ENCODE measurements at regions not wholly inside any gene's neighbourhood (a gene's known extent, or its start where the extent isn't known, plus 50 kb on each side); places are given as distances from the start of the nearest gene placed in this dataset.

DNA sequence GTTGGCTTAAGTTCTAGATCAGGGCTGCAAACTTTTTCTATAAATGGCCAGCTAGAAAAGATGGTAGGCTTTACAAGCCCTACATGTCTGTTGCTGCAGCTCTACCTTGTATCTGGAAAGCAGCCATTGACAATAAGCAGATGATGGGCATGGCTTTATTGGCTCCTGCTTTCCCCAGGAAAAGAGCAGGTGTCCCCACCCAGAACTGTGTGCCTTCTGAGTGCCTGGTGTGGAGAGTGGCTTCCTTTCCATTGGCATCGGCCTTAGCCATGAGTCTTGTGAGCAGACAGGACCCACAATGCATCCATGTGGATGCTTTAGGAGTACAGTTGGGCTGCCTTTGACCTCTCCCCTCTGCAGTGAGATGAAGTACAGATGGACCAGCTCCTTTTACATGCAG, 120.2 kb downstream of the CD8B2 start:
- 100% methylated on average over 1 of the region's 1 CpG for WGBS (ENCODE audit: insufficient coverage)
- H3K27me3 Mint-ChIP-seq (ENCODE audit: low read depth in 3 of 3) = peaks cover 0 to 1% (median 0%) of the 10 kb centered on the region in 3 donors
- TF ChIP-seq, protein P1, sequence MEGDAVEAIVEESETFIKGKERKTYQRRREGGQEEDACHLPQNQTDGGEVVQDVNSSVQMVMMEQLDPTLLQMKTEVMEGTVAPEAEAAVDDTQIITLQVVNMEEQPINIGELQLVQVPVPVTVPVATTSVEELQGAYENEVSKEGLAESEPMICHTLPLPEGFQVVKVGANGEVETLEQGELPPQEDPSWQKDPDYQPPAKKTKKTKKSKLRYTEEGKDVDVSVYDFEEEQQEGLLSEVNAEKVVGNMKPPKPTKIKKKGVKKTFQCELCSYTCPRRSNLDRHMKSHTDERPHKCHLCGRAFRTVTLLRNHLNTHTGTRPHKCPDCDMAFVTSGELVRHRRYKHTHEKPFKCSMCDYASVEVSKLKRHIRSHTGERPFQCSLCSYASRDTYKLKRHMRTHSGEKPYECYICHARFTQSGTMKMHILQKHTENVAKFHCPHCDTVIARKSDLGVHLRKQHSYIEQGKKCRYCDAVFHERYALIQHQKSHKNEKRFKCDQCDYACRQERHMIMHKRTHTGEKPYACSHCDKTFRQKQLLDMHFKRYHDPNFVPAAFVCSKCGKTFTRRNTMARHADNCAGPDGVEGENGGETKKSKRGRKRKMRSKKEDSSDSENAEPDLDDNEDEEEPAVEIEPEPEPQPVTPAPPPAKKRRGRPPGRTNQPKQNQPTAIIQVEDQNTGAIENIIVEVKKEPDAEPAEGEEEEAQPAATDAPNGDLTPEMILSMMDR (IDR thresholded peaks at IDR 0.05) = no peak
- H2AFZ ChIP-seq (ENCODE audit: insufficient read depth, low read depth, low read length, poor library complexity, severe bottlenecking) = no peak overlapping the region
- no peaks in the 10 kb centered on the region for H3K4me1 Mint-ChIP-seq
- peaks cover 4 to 27% (median 10%) of the 10 kb centered on the region in 7 donors for H3K9me3 Mint-ChIP-seq
- H3K4me3 ChIP-seq (replicated peaks in 1 of 3; ENCODE audit: low read depth in 2 of 3, low read length in 3 of 3) = no peak overlapping the region
- no peaks in the 10 kb centered on the region for H4K20me1 ChIP-seq (ENCODE audit: insufficient read depth, low read length)
- no peaks in the 10 kb centered on the region for H3K36me3 Mint-ChIP-seq
- no peaks in the 10 kb centered on the region for H3K4me1 ChIP-seq (ENCODE audit: control insufficient read depth in 1 of 2, insufficient read depth in 2 of 2, low read length in 2 of 2)
- no peak overlapping the region for H3K4me2 ChIP-seq (replicated peaks; ENCODE audit: extremely low read depth, low read length, poor library complexity, severe bottlenecking)
- no peak overlapping the region for H3K27ac ChIP-seq (ENCODE audit: low read depth in 1 of 2, low read length in 2 of 2)
- no peak overlapping the region for H3K9ac ChIP-seq (ENCODE audit: insufficient read depth, low read length, poor library complexity, severe bottlenecking)
- H3K4me3 Mint-ChIP-seq = no peak overlapping the region
- no peak for DNase-seq
- peaks cover 0 to 3% of the 10 kb centered on the region in 2 donors for H3K9me3 ChIP-seq (replicated peaks in 1 of 2; ENCODE audit: control insufficient read depth in 1 of 2, insufficient read depth in 1 of 2, low read length in 2 of 2)
- no peaks in the 10 kb centered on the region for H3K27me3 ChIP-seq (ENCODE audit: control insufficient read depth in 2 of 2, insufficient read depth in 2 of 2, low read length in 2 of 2)
- no peaks in the 10 kb centered on the region for H3K36me3 ChIP-seq (replicated peaks in 1 of 2; ENCODE audit: control insufficient read depth in 1 of 2, insufficient read depth in 2 of 2, low read length in 2 of 2)
- no peaks in the 10 kb centered on the region for H3K79me2 ChIP-seq (ENCODE audit: insufficient read depth, low read length)
- intact Hi-C loops (cut with micrococcal nuclease) = no loop called here
- no peak overlapping the region for H3K27ac Mint-ChIP-seq

- Mint-ChIP-seq H3K4me1 (no peaks in the 10 kb centered on the region), H3K9me3 (peaks cover 2 to 21% (median 8%) of the 10 kb centered on the region in 7 donors), H3K27ac (no peak overlapping the region), H3K36me3 (no peaks in the 10 kb centered on the region), H3K4me3 (no peak overlapping the region), H3K27me3 (ENCODE audit: low read depth in 3 of 3) (peaks cover 0 to 1% (median 0%) of the 10 kb centered on the region in 3 donors)
- H3K9ac ChIP-seq (ENCODE audit: insufficient read depth, low read length, poor library complexity, severe bottlenecking) = no peak overlapping the region
- no CpG with 5 or more reads among the region's 2 CpGs for WGBS (ENCODE audit: insufficient coverage)
- no peak overlapping the region for H3K27ac ChIP-seq (ENCODE audit: low read depth in 1 of 2, low read length in 2 of 2)
- TF ChIP-seq, protein P1 (IDR thresholded peaks at IDR 0.05) = no peak
- no peaks in the 10 kb centered on the region for H3K36me3 ChIP-seq (replicated peaks in 1 of 2; ENCODE audit: control insufficient read depth in 1 of 2, insufficient read depth in 2 of 2, low read length in 2 of 2)
- H4K20me1 ChIP-seq (ENCODE audit: insufficient read depth, low read length) = no peaks in the 10 kb centered on the region
- no peak overlapping the region for H3K4me3 ChIP-seq (replicated peaks in 1 of 3; ENCODE audit: low read depth in 2 of 3, low read length in 3 of 3)
- intact Hi-C loops (cut with micrococcal nuclease) = no loop called here
- DNase-seq = no peak
- H3K9me3 ChIP-seq (replicated peaks in 1 of 2; ENCODE audit: control insufficient read depth in 1 of 2, insufficient read depth in 1 of 2, low read length in 2 of 2) = peaks cover 0 to 11% of the 10 kb centered on the region in 2 donors
- H3K27me3 ChIP-seq (ENCODE audit: control insufficient read depth in 2 of 2, insufficient read depth in 2 of 2, low read length in 2 of 2) = no peaks in the 10 kb centered on the region
- H3K4me1 ChIP-seq (ENCODE audit: control insufficient read depth in 1 of 2, insufficient read depth in 2 of 2, low read length in 2 of 2) = no peaks in the 10 kb centered on the region
- H2AFZ ChIP-seq (ENCODE audit: insufficient read depth, low read depth, low read length, poor library complexity, severe bottlenecking) = no peak overlapping the region
- no peaks in the 10 kb centered on the region for H3K79me2 ChIP-seq (ENCODE audit: insufficient read depth, low read length)
- no peak overlapping the region for H3K4me2 ChIP-seq (replicated peaks; ENCODE audit: extremely low read depth, low read length, poor library complexity, severe bottlenecking)
Observed at GRCh38 chr2:106609780-106610179, 122.6 kb downstream of the CD8B2 start.
